HG03378 (cell line): ENCODE measurements at regions not wholly inside any gene's neighbourhood (a gene's known extent, or its start where the extent isn't known, plus 50 kb on each side); places are given as distances from the start of the nearest gene placed in this dataset.

Source experiments
- ATAC-seq: cut with Tn5 transposase; IDR thresholded peaks from one replicate; pipeline ENCODE4 v1.9.1; 2021; ENCODE audit warnings: mild to moderate bottlenecking, moderate library complexity; ENCODE audit not compliant: unreplicated experiment

DNA sequence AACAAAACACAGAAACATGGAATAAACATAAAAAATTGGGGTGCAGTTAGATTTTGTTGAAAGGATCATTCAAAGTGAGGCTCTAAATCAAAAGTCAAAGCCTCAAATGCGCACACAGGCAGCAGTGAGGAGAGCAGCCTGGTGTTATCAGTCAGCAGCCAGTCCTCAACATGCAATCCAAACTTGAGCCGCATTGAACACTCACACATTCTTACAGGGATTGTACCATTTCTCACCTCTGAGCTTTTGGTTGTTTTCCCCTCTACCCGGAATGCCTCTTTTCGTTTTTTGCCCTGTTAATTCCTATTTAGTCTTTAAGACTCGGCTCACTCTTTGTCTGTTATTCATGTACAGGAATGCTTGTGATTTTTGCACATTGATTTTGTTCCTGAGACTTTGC lies 81.1 kb upstream of the PUM3 start:
- ATAC-seq: no peak

DNA sequence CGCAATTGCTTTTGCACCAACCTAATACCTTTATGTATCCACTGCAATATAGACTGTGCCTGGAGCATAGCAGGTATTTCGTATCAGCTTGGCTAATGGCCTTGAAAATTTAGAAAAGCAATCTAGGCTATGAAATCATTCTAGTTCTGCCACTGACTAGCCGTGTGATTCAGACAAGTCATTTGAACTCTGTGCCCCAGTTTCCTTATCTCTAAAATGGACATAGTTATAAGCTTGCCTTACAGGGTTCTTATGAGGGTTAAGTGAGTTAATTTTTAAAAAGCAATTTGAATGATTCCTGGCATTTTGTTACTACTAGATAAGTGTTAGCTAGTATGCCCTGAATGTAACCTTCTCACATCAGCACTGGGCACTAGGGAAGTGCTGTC lies 80.5 kb upstream of the PUM3 start:
- no peak for ATAC-seq

GRCh38 chr9:2923766-2924379 lies 80.0 kb upstream of the PUM3 start:
- no peak for ATAC-seq

GRCh38 chr9:2919347-2919746 lies 75.5 kb upstream of the PUM3 start:
- no peak for ATAC-seq

- ATAC-seq: no peak
Measured at GRCh38 chr9:2916382-2916985, 72.6 kb upstream of the PUM3 start.

DNA sequence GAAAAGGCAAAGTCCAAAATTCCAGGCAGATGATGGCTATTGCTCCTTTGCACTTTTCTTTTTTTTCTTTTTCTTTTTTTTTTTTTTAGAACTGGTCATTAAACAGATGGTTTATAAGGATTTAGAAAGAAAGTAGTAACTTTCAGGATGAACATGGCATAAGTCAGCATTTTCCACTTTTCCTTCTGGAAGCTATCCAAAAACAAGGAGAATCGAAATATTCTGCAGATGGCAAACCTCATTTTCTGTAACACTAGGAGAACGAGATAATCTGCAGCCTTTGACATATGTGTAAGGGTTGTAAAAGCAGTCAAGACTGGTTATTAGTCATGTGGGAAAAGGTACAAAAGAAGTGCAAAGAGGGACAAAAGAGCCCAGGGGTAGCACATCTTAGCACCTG lies 69.1 kb upstream of the PUM3 start:
- ATAC-seq: no peak

GRCh38 chr9:2907411-2907810 lies 63.5 kb upstream of the PUM3 start:
- ATAC-seq: no peak

DNA sequence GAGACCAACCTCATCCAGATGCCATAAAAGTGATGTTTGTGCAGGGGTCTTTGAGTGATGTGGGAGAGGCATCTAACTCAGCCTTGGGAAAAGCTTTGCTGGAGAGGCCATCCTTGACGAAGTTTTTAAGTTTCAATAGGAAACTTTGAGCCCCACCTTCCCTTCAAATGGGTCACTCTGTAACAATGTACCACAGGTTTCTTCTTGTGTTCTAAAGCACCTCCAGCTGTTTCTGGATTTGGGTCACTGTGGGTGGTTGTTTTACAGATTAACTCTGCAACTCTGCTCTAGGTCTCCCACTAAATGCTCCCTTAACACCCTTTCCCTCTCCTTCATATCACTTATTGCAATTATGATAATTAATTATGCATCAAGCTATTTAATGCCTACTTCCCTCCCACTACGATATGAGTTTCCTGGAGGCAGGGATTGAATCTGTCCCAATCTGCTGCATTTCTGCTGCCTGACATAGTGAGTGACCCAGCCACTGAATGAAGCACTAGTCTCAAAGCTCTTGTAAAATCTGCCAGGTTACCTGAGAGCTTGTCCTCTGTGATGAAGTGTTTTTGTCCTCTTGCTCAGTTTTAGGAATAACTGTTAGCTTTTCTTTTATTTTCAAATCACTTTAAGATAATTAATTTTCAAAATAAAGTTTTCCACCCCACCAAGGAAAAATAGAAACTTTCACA lies 60.5 kb upstream of the PUM3 start:
- ATAC-seq: no peak
